HCEC 1CT (cell line): ENCODE measurements at regions not wholly inside any gene's neighbourhood (a gene's known extent, or its start where the extent isn't known, plus 50 kb on each side); places are given as distances from the start of the nearest gene placed in this dataset.

Source experiments
- DNase-seq: peaks from one replicate; pipeline ENCODE4 v3.0.0-alpha.2; 2017

GRCh38 chr20:57004951-57005933, 261.2 kb downstream of the BMP7 start:
- DNase-seq = no peak

- DNase-seq = no peak
Observed at GRCh38 chr20:57006411-57007170, 259.9 kb downstream of the BMP7 start.

- DNase-seq = no peak
Observed at GRCh38 chr20:57007171-57007540, 259.3 kb downstream of the BMP7 start.

GRCh38 chr20:57008217-57008616, 258.2 kb downstream of the BMP7 start:
- DNase-seq = no peak

GRCh38 chr20:57009355-57009754, 257.1 kb downstream of the BMP7 start:
- no peak for DNase-seq

- no peak for DNase-seq
Observed at GRCh38 chr20:57009775-57010174, 256.7 kb downstream of the BMP7 start.

- no peak for DNase-seq
Observed at GRCh38 chr20:57012691-57013090, 253.8 kb downstream of the BMP7 start.

GRCh38 chr20:57013217-57013616, 253.2 kb downstream of the BMP7 start:
- DNase-seq = no peak

- DNase-seq = no peak
Observed at GRCh38 chr20:57013741-57014140, 252.7 kb downstream of the BMP7 start.

- no peak for DNase-seq
Observed at GRCh38 chr20:57020364-57020763, 246.1 kb downstream of the BMP7 start.

GRCh38 chr20:57022306-57022705, 244.1 kb downstream of the BMP7 start:
- DNase-seq = no peak

- no peak for DNase-seq
Observed at GRCh38 chr20:57023007-57023406, 243.4 kb downstream of the BMP7 start.

- DNase-seq = no peak
Observed at GRCh38 chr20:57023997-57024396, 242.4 kb downstream of the BMP7 start.

GRCh38 chr20:57024849-57025248, 241.6 kb downstream of the BMP7 start:
- DNase-seq = no peak

- no peak for DNase-seq
Observed at GRCh38 chr20:57025261-57025660, 241.2 kb downstream of the BMP7 start.

- DNase-seq = no peak
Observed at GRCh38 chr20:57025666-57026224, 240.7 kb downstream of the BMP7 start.

GRCh38 chr20:57027777-57028176, 238.7 kb downstream of the BMP7 start:
- no peak for DNase-seq

- no peak for DNase-seq
Observed at GRCh38 chr20:57030611-57031600, 235.5 kb downstream of the BMP7 start.

GRCh38 chr20:57031867-57032355, 234.5 kb downstream of the BMP7 start:
- no peak for DNase-seq

- no peak for DNase-seq
Observed at GRCh38 chr20:57032847-57033246, 233.6 kb downstream of the BMP7 start.

GRCh38 chr20:57034001-57034400, 232.4 kb downstream of the BMP7 start:
- no peak for DNase-seq

- no peak for DNase-seq
Observed at GRCh38 chr20:57037689-57038088, 228.8 kb downstream of the BMP7 start.
